SK-N-SH (cell line): ENCODE measurements at regions not wholly inside any gene's neighbourhood (a gene's known extent, or its start where the extent isn't known, plus 50 kb on each side); places are given as distances from the start of the nearest gene placed in this dataset.

ENCODE experiments used
- CTCF ChIA-PET: fragments of 300-600, 350-600 bp; formaldehyde crosslinking; extraction: SDS; loops from one replicate; lab custom pipeline; 2021; lab: Yijun Ruan, JAX
- POLR2A ChIA-PET: fragments of 350-600 bp; sonication (Branson Sonifier 250); formaldehyde crosslinking; extraction: SDS; loops from one replicate; lab custom pipeline; 2020; ENCODE audit warnings: antibody characterized with exemption, inconsistent platforms; lab: Yijun Ruan, JAX
- DNase-seq: peaks from one replicate; pipeline ENCODE4 v3.0.0; 2012
- H2AFZ ChIP-seq: fragments of 200-600 bp; sonication (generic); 2 replicates; pipeline ENCODE4 v1.8.1; 2016; ENCODE audit warnings: antibody characterized with exemption, mild to moderate bottlenecking, low read depth
- H3F3A ChIP-seq: fragments of 200-600 bp; sonication (generic); replicated peaks from 2 replicates; pipeline ENCODE3; 2016; ENCODE audit warnings: antibody characterized with exemption, mild to moderate bottlenecking; ENCODE audit not compliant: insufficient read depth
- H3K27ac ChIP-seq, 2 experiments: fragments of 200-500 bp in 1 of 2; fragments of 200-600 bp in 1 of 2; sonication (Bioruptor generic) in 1 of 2; sonication (generic), shearing (Covaris generic) in 1 of 2; 2 replicates each; pipeline versions ENCODE4 v1.5.1 to v1.6.1; 2014 to 2016; ENCODE audit warnings: low read depth in 2 of 2, inconsistent platforms in 1 of 2, low read length in 1 of 2, mild to moderate bottlenecking in 1 of 2, mixed read lengths in 1 of 2
- H3K27me3 ChIP-seq: fragments of 200-600 bp; sonication (generic), shearing (Covaris generic); 2 replicates; pipeline ENCODE4 v1.6.1; 2016; ENCODE audit warnings: mixed run types; ENCODE audit not compliant: insufficient read depth
- H3K36me3 ChIP-seq, 2 experiments: fragments of 200-500 bp in 1 of 2; fragments of 200-600 bp in 1 of 2; sonication (Bioruptor generic) in 1 of 2; sonication (generic) in 1 of 2; replicated peaks in 1 of 2; 2 replicates each; pipeline versions ENCODE3 to v1.5.1; 2014 to 2016; ENCODE audit warnings: low read length in 1 of 2, mild to moderate bottlenecking in 1 of 2; ENCODE audit not compliant: insufficient read depth in 2 of 2, control insufficient read depth in 1 of 2
- H3K4me1 ChIP-seq, 2 experiments: fragments of 200-500 bp in 1 of 2; fragments of 200-600 bp in 1 of 2; sonication (Bioruptor generic) in 1 of 2; sonication (generic), shearing (Covaris generic) in 1 of 2; 2 replicates each; pipeline versions ENCODE4 v1.5.1 to v1.6.1; 2014 to 2016; ENCODE audit warnings: low read depth in 1 of 2, low read length in 1 of 2, mixed run types in 1 of 2; ENCODE audit not compliant: insufficient read depth in 2 of 2, control insufficient read depth in 1 of 2
- H3K4me2 ChIP-seq: fragments of 200-600 bp; sonication (generic), shearing (Covaris generic); 2 replicates; pipeline ENCODE4 v1.6.1; 2017; ENCODE audit warnings: mixed run types
- H3K4me3 ChIP-seq, 2 experiments: fragments of 200-500 bp in 1 of 2; fragments of 200-600 bp in 1 of 2; sonication (Bioruptor generic) in 1 of 2; sonication (generic), shearing (Covaris generic) in 1 of 2; 2 replicates each; pipeline versions ENCODE4 v1.5.1 to v1.8.1; 2014 to 2016; ENCODE audit warnings: low read depth in 2 of 2, inconsistent platforms in 1 of 2, low read length in 1 of 2, mild to moderate bottlenecking in 1 of 2, mixed read lengths in 1 of 2, moderate library complexity in 1 of 2
- H3K79me2 ChIP-seq: fragments of 200-600 bp; sonication (generic); 2 replicates; pipeline ENCODE4 v1.8.1; 2017; ENCODE audit warnings: mild to moderate bottlenecking; ENCODE audit not compliant: insufficient read depth
- H3K9ac ChIP-seq: fragments of 200-600 bp; sonication (generic); 2 replicates; pipeline ENCODE4 v1.6.1; 2017; ENCODE audit warnings: mixed run types
- H3K9me2 ChIP-seq: fragments of 200-600 bp; sonication (generic); 2 replicates; pipeline ENCODE4 v1.6.1; 2017; ENCODE audit warnings: mixed run types
- H3K9me3 ChIP-seq: fragments of 200-600 bp; sonication (generic); 2 replicates; pipeline ENCODE4 v1.6.1; 2017; ENCODE audit warnings: mixed run types, mild to moderate bottlenecking, moderate library complexity
- H4K20me1 ChIP-seq: fragments of 200-600 bp; sonication (generic); 2 replicates; pipeline ENCODE4 v1.6.1; 2017; ENCODE audit warnings: mild to moderate bottlenecking, mixed run types; ENCODE audit not compliant: insufficient read depth
- CHD2 ChIP-seq: fragments of 150-350 bp; IDR thresholded peaks from 2 replicates; pipeline ENCODE4 v1.6.1; 2018; ENCODE audit warnings: low read length; ENCODE audit not compliant: partially characterized antibody
- ELF1 ChIP-seq: IDR thresholded peaks from 2 replicates; pipeline ENCODE4 v1.4.0; 2012
- EP300 ChIP-seq, 2 experiments: IDR thresholded peaks; 2 replicates each; pipeline versions ENCODE4 v1.4.0 to v1.6.1; 2012; ENCODE audit warnings: borderline replicate concordance in 1 of 2, low read depth in 1 of 2, low read length in 1 of 2
- EZH2phosphoT487 ChIP-seq: fragments of 200-600 bp; sonication (generic); IDR thresholded peaks from 2 replicates; pipeline ENCODE4 v1.6.1; 2017; ENCODE audit warnings: low read depth, mixed run types, mild to moderate bottlenecking, antibody characterized with exemption, moderate library complexity, borderline replicate concordance
- FOSL2 ChIP-seq: IDR thresholded peaks from 2 replicates; pipeline ENCODE4 v1.4.0; 2012; ENCODE audit warnings: low read depth, mild to moderate bottlenecking, moderate library complexity, borderline replicate concordance
- FOXJ3 ChIP-seq: sonication (generic); formaldehyde crosslinking; IDR thresholded peaks from 2 replicates; pipeline ENCODE4 v1.5.1; 2020; ENCODE audit warnings: mild to moderate bottlenecking, missing genetic modification reagents
- NRF1 ChIP-seq: IDR thresholded peaks from 2 replicates; pipeline ENCODE4 v1.6.1; 2012; ENCODE audit warnings: low read depth, mild to moderate bottlenecking, low read length
- RCOR1 ChIP-seq: fragments of 150-350 bp; IDR thresholded peaks from 2 replicates; pipeline ENCODE4 v1.6.1; 2017; ENCODE audit warnings: antibody characterized with exemption, low read length
- RFX5 ChIP-seq: IDR thresholded peaks from 2 replicates; pipeline ENCODE4 v1.6.1; 2012; ENCODE audit warnings: mild to moderate bottlenecking, improper control_type of control experiment, low read length
- SIN3A ChIP-seq: IDR thresholded peaks from 2 replicates; pipeline ENCODE4 v1.6.1; 2012; ENCODE audit warnings: low read depth, mild to moderate bottlenecking, low read length, moderate library complexity, borderline replicate concordance
- SMC3 ChIP-seq: IDR thresholded peaks from 2 replicates; pipeline ENCODE4 v1.6.1; 2012; ENCODE audit warnings: low read depth, low read length, improper control_type of control experiment
- TAF1 ChIP-seq: IDR thresholded peaks from 2 replicates; pipeline ENCODE4 v1.6.1; 2012; ENCODE audit warnings: low read depth, mild to moderate bottlenecking, low read length, moderate library complexity, borderline replicate concordance
- USF1 ChIP-seq: IDR thresholded peaks from 2 replicates; pipeline ENCODE4 v1.4.0; 2012; ENCODE audit warnings: low read depth, borderline replicate concordance
- YY1 ChIP-seq: IDR thresholded peaks from 2 replicates; pipeline ENCODE4 v1.4.0; 2012; ENCODE audit warnings: low read depth, mild to moderate bottlenecking
- WGBS: methylation state at CpG from one replicate; pipeline ENCODE4 v1.1.6; 2017; ENCODE audit warnings: low lambda C conversion rate; 5-methylcytosine and 5-hydroxymethylcytosine counted together
- TF ChIP-seq, protein P1 (sequence below): fragments of 150-350 bp; IDR thresholded peaks from 2 replicates; pipeline ENCODE4 v1.6.1; 2017; ENCODE audit warnings: antibody characterized with exemption, low read length, low read depth, borderline replicate concordance

DNA sequence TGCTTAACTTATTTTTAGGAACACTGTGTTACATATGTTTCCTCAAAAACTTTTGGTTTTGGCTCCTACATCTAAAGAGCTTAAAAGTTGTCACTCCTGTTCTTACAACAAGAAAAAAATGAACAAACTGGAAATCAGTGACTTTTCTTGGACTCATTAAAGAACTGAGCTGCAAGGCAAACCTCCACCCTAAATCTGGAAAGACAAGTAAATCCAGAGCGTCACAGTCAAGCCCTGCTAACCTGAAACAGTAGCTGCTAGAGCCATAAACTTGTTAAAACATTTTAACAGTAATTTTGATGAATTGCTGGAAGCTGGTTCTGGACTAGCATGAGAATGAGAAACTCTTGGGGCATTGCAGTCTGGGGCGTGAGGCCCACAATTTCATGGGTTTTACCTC, 350.5 kb upstream of the COL8A1 start:
- no peak overlapping the region for H3K4me3 ChIP-seq
- H3K27ac ChIP-seq, result no peak overlapping the region
- no peak for DNase-seq
- no peaks in the 10 kb centered on the region for H3K36me3 ChIP-seq
- no peaks in the 10 kb centered on the region for H3K79me2 ChIP-seq
- H2AFZ ChIP-seq, result no peak overlapping the region
- TF ChIP-seq NRF1 (no peak), EP300 (IDR thresholded peaks at IDR 0.05; ENCODE audit: borderline replicate concordance in 1 of 2, low read depth in 1 of 2, low read length in 1 of 2) (no peak), ELF1 (no peak), FOXJ3 (CRISPR knock-in tag) (no peak), YY1 (no peak), RCOR1 (no peak), TAF1 (no peak), SMC3 (no peak), CHD2 (no peak), SIN3A (no peak), RFX5 (no peak), EZH2phosphoT487 (no peak), USF1 (no peak)
- TF ChIP-seq, protein P1, sequence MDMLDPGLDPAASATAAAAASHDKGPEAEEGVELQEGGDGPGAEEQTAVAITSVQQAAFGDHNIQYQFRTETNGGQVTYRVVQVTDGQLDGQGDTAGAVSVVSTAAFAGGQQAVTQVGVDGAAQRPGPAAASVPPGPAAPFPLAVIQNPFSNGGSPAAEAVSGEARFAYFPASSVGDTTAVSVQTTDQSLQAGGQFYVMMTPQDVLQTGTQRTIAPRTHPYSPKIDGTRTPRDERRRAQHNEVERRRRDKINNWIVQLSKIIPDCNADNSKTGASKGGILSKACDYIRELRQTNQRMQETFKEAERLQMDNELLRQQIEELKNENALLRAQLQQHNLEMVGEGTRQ, result no peak
- no peaks in the 10 kb centered on the region for H3K9me3 ChIP-seq
- no peak overlapping the region for H3K4me2 ChIP-seq
- WGBS, result 3% methylated on average over 2 of the region's 2 CpGs
- H3F3A ChIP-seq, result no peaks in the 10 kb centered on the region
- H3K9ac ChIP-seq, result no peak overlapping the region
- H3K27me3 ChIP-seq, result no peaks in the 10 kb centered on the region
- CTCF ChIA-PET, result no interaction called here
- H3K4me1 ChIP-seq, result no peaks in the 10 kb centered on the region
- POLR2A ChIA-PET, result no interaction called here
- no peaks in the 10 kb centered on the region for H4K20me1 ChIP-seq
- no peaks in the 10 kb centered on the region for H3K9me2 ChIP-seq

GRCh38 chr3:99286266-99286845, 352.0 kb upstream of the COL8A1 start:
- Histone ChIP-seq H3F3A (no peaks in the 10 kb centered on the region), H3K9ac (no peak overlapping the region), H3K9me3 (no peaks in the 10 kb centered on the region), H3K27ac (no peak overlapping the region), H4K20me1 (no peaks in the 10 kb centered on the region), H2AFZ (no peak overlapping the region), H3K9me2 (no peaks in the 10 kb centered on the region), H3K4me1 (no peaks in the 10 kb centered on the region), H3K79me2 (no peaks in the 10 kb centered on the region), H3K4me3 (no peak overlapping the region), H3K4me2 (no peak overlapping the region), H3K27me3 (no peaks in the 10 kb centered on the region), H3K36me3 (no peaks in the 10 kb centered on the region)
- no peak for DNase-seq
- ChIA-PET POLR2A (no interaction called here), CTCF (interaction anchor here (0.7 kb wide), 1 partner anchor 22 kb away, joined by 3 read pairs; no protein-coding TSS in a partner anchor)
- no peak for TF ChIP-seq FOSL2
- no peak for TF ChIP-seq TAF1
